OCI-LY7 (cell line): ENCODE measurements at regions not wholly inside any gene's neighbourhood (a gene's known extent, or its start where the extent isn't known, plus 50 kb on each side); places are given as distances from the start of the nearest gene placed in this dataset.

ENCODE experiments used
- BruUV-seq: library from RNA; stranded (reverse); fragments of 400-500 nt; replicated peaks from 2 replicates; lab custom pipeline; 2021; lab: Mats Ljungman, UMichigan
- CTCF ChIA-PET: fragments of 300-600 bp; sonication (Branson Sonifier 250); formaldehyde crosslinking; loops from one replicate; lab custom pipeline; 2022; ENCODE audit warnings: antibody characterized with exemption; ENCODE audit not compliant: unreplicated experiment; lab: Charles Lee
- POLR2A ChIA-PET: fragments of 300-600 bp; sonication (Branson Sonifier 250); formaldehyde crosslinking; loops from one replicate; lab custom pipeline; 2022; ENCODE audit warnings: antibody characterized with exemption; lab: Charles Lee
- DNase-seq: peaks from one replicate; pipeline ENCODE4 v3.0.0-alpha.2; 2015; ENCODE audit warnings: low spot score
- H2AFZ ChIP-seq: fragments of 200-600 bp; sonication (generic), shearing (Covaris generic); 2 replicates; pipeline ENCODE4 v1.6.1; 2014; ENCODE audit warnings: mild to moderate bottlenecking, antibody characterized with exemption, low read length, moderate library complexity
- H3K27ac ChIP-seq: fragments of 200-600 bp; sonication (generic); 2 replicates; pipeline ENCODE4 v1.5.1; 2014; ENCODE audit warnings: mixed run types, low read depth, mild to moderate bottlenecking, moderate library complexity, low read length, inconsistent platforms; ENCODE audit not compliant: poor library complexity, severe bottlenecking
- H3K36me3 ChIP-seq: fragments of 200-600 bp; sonication (generic); 2 replicates; pipeline ENCODE4 v1.6.1; 2014; ENCODE audit warnings: mild to moderate bottlenecking, antibody characterized with exemption, low read length, moderate library complexity, mixed read lengths; ENCODE audit not compliant: insufficient read depth
- H3K4me1 ChIP-seq: fragments of 200-600 bp; sonication (generic); 2 replicates; pipeline ENCODE4 v1.5.1; 2014; ENCODE audit warnings: mild to moderate bottlenecking, low read length; ENCODE audit not compliant: insufficient read depth, poor library complexity, severe bottlenecking
- H3K4me2 ChIP-seq: fragments of 200-600 bp; sonication (generic); 2 replicates; pipeline ENCODE4 v1.6.1; 2014; ENCODE audit warnings: mild to moderate bottlenecking, low read length
- H3K4me3 ChIP-seq: fragments of 200-600 bp; sonication (generic); 2 replicates; pipeline ENCODE4 v1.5.1; 2014; ENCODE audit warnings: mild to moderate bottlenecking, low read depth, low read length; ENCODE audit not compliant: poor library complexity, severe bottlenecking
- H3K79me2 ChIP-seq: fragments of 200-600 bp; sonication (generic); 2 replicates; pipeline ENCODE4 v1.6.1; 2016; ENCODE audit warnings: low read depth, mild to moderate bottlenecking, low read length, moderate library complexity, mixed read lengths; ENCODE audit not compliant: insufficient read depth
- H3K9me2 ChIP-seq: fragments of 200-600 bp; sonication (generic); 2 replicates; pipeline ENCODE4 v1.6.1; 2016; ENCODE audit warnings: mild to moderate bottlenecking, low read length, mixed read lengths; ENCODE audit not compliant: insufficient read depth
- H3K9me3 ChIP-seq: fragments of 200-600 bp; sonication (generic); 2 replicates; pipeline ENCODE4 v1.6.1; 2014; ENCODE audit warnings: mild to moderate bottlenecking, mixed run types, low read length, mixed read lengths
- H4K20me1 ChIP-seq: fragments of 200-600 bp; sonication (generic); 2 replicates; pipeline ENCODE4 v1.6.1; 2014; ENCODE audit warnings: mild to moderate bottlenecking, antibody characterized with exemption, low read length, moderate library complexity, mixed read lengths; ENCODE audit not compliant: insufficient read depth
- CTCF ChIP-seq: fragments of 200-600 bp; sonication (generic); conservative IDR thresholded peaks from 2 replicates; pipeline ENCODE4 v1.5.1; 2014; ENCODE audit warnings: mild to moderate bottlenecking, antibody characterized with exemption, low read length, moderate library complexity, mixed read lengths
- EZH2phosphoT487 ChIP-seq: fragments of 200-600 bp; sonication (generic); IDR thresholded peaks from 2 replicates; pipeline ENCODE4 v1.6.1; 2018; ENCODE audit warnings: low read depth, borderline replicate concordance, mild to moderate bottlenecking, mixed run types, antibody characterized with exemption, low read length, moderate library complexity, mixed read lengths
- intact Hi-C: fragments of 100-400 bp; cut with micrococcal nuclease; formaldehyde crosslinking; loops from one replicate; pipeline ENCODE4 v1.10.0; 2022; ENCODE audit not compliant: unreplicated experiment

GRCh38 chr6:51529240-51529639, 558.2 kb downstream of the PKHD1 start:
- no peaks in the 10 kb centered on the region for H3K9me2 ChIP-seq
- intact Hi-C loops: no loop called here

GRCh38 chr6:51531623-51532022, 555.8 kb downstream of the PKHD1 start:
- Histone ChIP-seq H3K4me1 (no peaks in the 10 kb centered on the region), H4K20me1 (no peaks in the 10 kb centered on the region), H3K4me3 (no peak overlapping the region), H3K27ac (no peak overlapping the region), H3K9me2 (no peaks in the 10 kb centered on the region), H3K79me2 (no peaks in the 10 kb centered on the region), H3K36me3 (no peaks in the 10 kb centered on the region), H3K4me2 (no peak overlapping the region), H2AFZ (no peak overlapping the region), H3K9me3 (no peaks in the 10 kb centered on the region)
- ChIA-PET POLR2A (no interaction called here), CTCF (no interaction called here)
- DNase-seq: no peak
- intact Hi-C loops: loop anchor here (10.0 kb wide), 1 partner anchor 717 kb away; the partner anchor contains the start of gene TFAP2B
- TF ChIP-seq CTCF (peak; percentile 41; the same call in 1 of the 2 replicates), EZH2phosphoT487 (no peak)
- BruUV-seq: no TSS peak

More at GRCh38 chr6:51529240-51529639, 558.2 kb downstream of the PKHD1 start:
- CTCF ChIA-PET: no interaction called here
- no peak for DNase-seq
- H3K4me1 ChIP-seq: no peaks in the 10 kb centered on the region
- POLR2A ChIA-PET: no interaction called here
- BruUV-seq: no TSS peak
- no peaks in the 10 kb centered on the region for H3K9me3 ChIP-seq
- H3K36me3 ChIP-seq: no peaks in the 10 kb centered on the region
- H3K4me2 ChIP-seq: no peak overlapping the region
- no peak overlapping the region for H3K27ac ChIP-seq
- H3K4me3 ChIP-seq: no peak overlapping the region
- no peaks in the 10 kb centered on the region for H3K79me2 ChIP-seq
- H2AFZ ChIP-seq: no peak overlapping the region
- TF ChIP-seq EZH2phosphoT487: no peak
- TF ChIP-seq CTCF: no peak
- no peaks in the 10 kb centered on the region for H4K20me1 ChIP-seq

DNA sequence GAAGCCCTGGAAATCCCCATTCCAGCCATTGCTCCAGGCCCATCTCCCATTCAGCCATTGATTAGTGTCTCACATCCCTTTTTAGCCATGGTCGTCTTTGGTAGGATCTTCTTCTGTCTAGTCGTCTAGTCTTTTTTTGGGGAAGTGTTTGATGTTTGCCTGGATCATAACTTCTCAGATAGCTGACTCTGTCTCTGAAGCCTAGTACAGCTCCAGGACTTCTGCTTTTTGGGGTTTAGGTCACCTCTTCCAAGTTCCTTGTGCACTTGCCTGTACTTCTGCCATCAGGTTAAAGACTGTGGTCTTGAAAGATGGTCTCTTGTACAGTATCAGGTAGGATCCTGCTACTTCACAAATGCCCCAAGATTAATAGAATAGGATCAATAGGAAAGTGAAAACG, 553.5 kb downstream of the PKHD1 start:
- Histone ChIP-seq H2AFZ (no peak overlapping the region), H3K36me3 (no peaks in the 10 kb centered on the region), H3K9me3 (no peaks in the 10 kb centered on the region), H3K4me2 (no peak overlapping the region), H3K4me1 (no peaks in the 10 kb centered on the region), H3K9me2 (no peaks in the 10 kb centered on the region), H3K27ac (no peak overlapping the region), H3K4me3 (no peak overlapping the region), H4K20me1 (no peaks in the 10 kb centered on the region), H3K79me2 (no peaks in the 10 kb centered on the region)
- no peak for TF ChIP-seq CTCF
- TF ChIP-seq EZH2phosphoT487: no peak
- no peak for DNase-seq
- BruUV-seq: no TSS peak
- POLR2A ChIA-PET: no interaction called here
- CTCF ChIA-PET: no interaction called here
- intact Hi-C loops: loop anchor here (10.0 kb wide), 1 partner anchor 719 kb away; the partner anchor contains the start of gene TFAP2B
